ENCODE measurements at regions not wholly inside any gene's neighbourhood (a gene's known extent, or its start where the extent isn't known, plus 50 kb on each side); places are given as distances from the start of the nearest gene placed in this dataset.

GRCh38 chr10:53239873-53240272 is 467.3 kb upstream of the MBL2 start:
- Histone ChIP-seq H3K27ac (ENCODE audit: low read depth, low read length) (no peak overlapping the region), H3K36me3 (ENCODE audit: control insufficient read depth, insufficient read depth, low read length) (no peaks in the 10 kb centered on the region), H3K9ac (ENCODE audit: extremely low read depth, low read length, poor library complexity, severe bottlenecking) (no peak overlapping the region), H3K9me3 (ENCODE audit: control insufficient read depth, low read length) (peaks cover 3% of the 10 kb centered on the region), H3K4me3 (ENCODE audit: low read length) (no peak overlapping the region), H3K4me1 (ENCODE audit: control insufficient read depth, insufficient read depth, low read length) (no peaks in the 10 kb centered on the region), H3K27me3 (ENCODE audit: control insufficient read depth, insufficient read depth, low read length, poor library complexity, severe bottlenecking) (no peaks in the 10 kb centered on the region)
- Mint-ChIP-seq H3K27me3 (ENCODE audit: insufficient read depth) (no peaks in the 10 kb centered on the region), H3K36me3 (ENCODE audit: low read depth) (no peaks in the 10 kb centered on the region), H3K9me3 (peaks cover 10% of the 10 kb centered on the region), H3K27ac (no peak overlapping the region), H3K4me3 (no peak overlapping the region), H3K4me1 (no peaks in the 10 kb centered on the region)
- no peak for TF ChIP-seq CTCF (conservative IDR thresholded peaks at IDR 0.05)
- 95 to 98% methylated on average over 4 of the region's 4 CpGs for WGBS, 2 experiments (ENCODE audit: insufficient coverage in 1 of 2, insufficient read length in 1 of 2)
- no peak for DNase-seq

DNA sequence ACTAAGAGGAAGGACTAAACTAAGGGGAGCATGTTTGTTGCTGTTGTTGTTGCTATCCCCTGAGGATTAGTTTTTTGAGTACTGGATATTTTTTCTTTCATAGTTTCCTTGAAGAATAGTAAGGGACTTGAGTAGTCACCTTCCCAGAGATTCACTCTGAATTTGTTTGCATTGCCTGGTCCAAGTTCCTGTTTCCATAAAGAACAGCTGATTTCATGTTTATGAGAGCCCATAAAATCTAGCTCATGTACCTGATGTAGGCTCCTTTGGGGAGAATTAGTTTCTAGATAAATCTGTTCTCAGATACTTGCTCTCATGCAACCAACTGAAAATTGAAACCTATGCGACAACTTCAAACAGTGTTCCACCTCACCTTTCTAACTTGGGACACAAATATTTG is 464.4 kb upstream of the MBL2 start:
- Histone ChIP-seq H3K36me3 (ENCODE audit: control insufficient read depth, insufficient read depth, low read length) (no peaks in the 10 kb centered on the region), H3K4me1 (ENCODE audit: control insufficient read depth, insufficient read depth, low read length) (no peaks in the 10 kb centered on the region), H3K4me3 (ENCODE audit: low read length) (no peak overlapping the region), H3K9ac (ENCODE audit: extremely low read depth, low read length, poor library complexity, severe bottlenecking) (no peak overlapping the region), H3K27ac (ENCODE audit: low read depth, low read length) (no peak overlapping the region), H3K27me3 (ENCODE audit: control insufficient read depth, insufficient read depth, low read length, poor library complexity, severe bottlenecking) (no peaks in the 10 kb centered on the region), H3K9me3 (ENCODE audit: control insufficient read depth, low read length) (no peaks in the 10 kb centered on the region)
- 80% methylated on average over 1 of the region's 1 CpG; no CpG with 5 or more reads in 1 of the 2 experiments for WGBS, 2 experiments (ENCODE audit: insufficient coverage in 1 of 2, insufficient read length in 1 of 2)
- TF ChIP-seq CTCF (conservative IDR thresholded peaks at IDR 0.05): no peak
- H3K4me3 Mint-ChIP-seq: no peak overlapping the region
- H3K36me3 Mint-ChIP-seq (ENCODE audit: low read depth): no peaks in the 10 kb centered on the region
- DNase-seq: no peak
- no peak overlapping the region for H3K27ac Mint-ChIP-seq
- H3K4me1 Mint-ChIP-seq: no peaks in the 10 kb centered on the region
- peaks cover 8% of the 10 kb centered on the region for H3K9me3 Mint-ChIP-seq
- H3K27me3 Mint-ChIP-seq (ENCODE audit: insufficient read depth): no peaks in the 10 kb centered on the region

DNA sequence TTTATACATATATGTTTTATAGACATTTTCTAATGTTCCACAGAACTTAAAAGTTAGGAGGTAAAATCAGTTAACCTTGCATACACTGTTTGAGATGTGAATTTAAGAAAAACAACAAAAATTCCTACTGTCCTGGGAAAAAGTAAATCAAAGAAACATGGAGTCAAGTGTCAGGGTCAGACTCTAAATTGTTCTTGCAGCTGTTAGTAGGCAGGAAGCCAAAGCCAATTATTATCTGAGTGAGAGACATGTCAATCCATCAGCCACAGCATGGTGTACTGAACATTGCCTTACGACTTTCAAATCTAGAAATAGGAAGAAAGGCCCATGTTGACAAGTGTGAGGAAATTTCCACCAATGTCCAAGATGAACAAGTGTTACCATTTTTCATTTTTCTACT is 461.2 kb upstream of the MBL2 start:
- WGBS, 2 experiments (ENCODE audit: insufficient coverage in 1 of 2, insufficient read length in 1 of 2): 86 to 88% methylated on average over 1 of the region's 1 CpG

More for the DNA sequence above, 461.2 kb upstream of the MBL2 start:
- peaks cover 9% of the 10 kb centered on the region for H3K9me3 ChIP-seq (ENCODE audit: control insufficient read depth, low read length)
- no peaks in the 10 kb centered on the region for H3K27me3 ChIP-seq (ENCODE audit: control insufficient read depth, insufficient read depth, low read length, poor library complexity, severe bottlenecking)
- no peak for TF ChIP-seq CTCF (conservative IDR thresholded peaks at IDR 0.05)
- Mint-ChIP-seq H3K36me3 (ENCODE audit: low read depth) (peaks cover 3% of the 10 kb centered on the region), H3K4me1 (no peaks in the 10 kb centered on the region), H3K9me3 (peaks cover 6% of the 10 kb centered on the region), H3K27me3 (ENCODE audit: insufficient read depth) (no peaks in the 10 kb centered on the region), H3K4me3 (no peak overlapping the region), H3K27ac (no peak overlapping the region)
- H3K27ac ChIP-seq (ENCODE audit: low read depth, low read length): no peak overlapping the region
- no peak for DNase-seq
- H3K36me3 ChIP-seq (ENCODE audit: control insufficient read depth, insufficient read depth, low read length): no peaks in the 10 kb centered on the region
- no peaks in the 10 kb centered on the region for H3K4me1 ChIP-seq (ENCODE audit: control insufficient read depth, insufficient read depth, low read length)
- H3K9ac ChIP-seq (ENCODE audit: extremely low read depth, low read length, poor library complexity, severe bottlenecking): no peak overlapping the region
- no peak overlapping the region for H3K4me3 ChIP-seq (ENCODE audit: low read length)

Measured in endodermal cell (in vitro differentiated cells).